Activated CD8-positive, alpha-beta T cell treated with anti-CD3 and anti-CD28 coated beads for 36 hours (primary cell): ENCODE measurements at regions not wholly inside any gene's neighbourhood (a gene's known extent, or its start where the extent isn't known, plus 50 kb on each side); places are given as distances from the start of the nearest gene placed in this dataset.

ENCODE experiments used
- ATAC-seq: fragments of 200-7000 bp; cut with Tn5 transposase; one replicate; pipeline ENCODE4 v1.10.0; 2021; ENCODE audit warnings: mild to moderate bottlenecking, moderate library complexity
- CTCF ChIA-PET: fragments of 350-600 bp; sonication (Branson Sonifier 250); formaldehyde crosslinking; loops from one replicate; lab custom pipeline; 2021; ENCODE audit warnings: antibody characterized with exemption; lab: Charles Lee
- POLR2A ChIA-PET: fragments of 350-600 bp; sonication (Branson Sonifier 250); formaldehyde crosslinking; loops from one replicate; lab custom pipeline; 2021; ENCODE audit warnings: antibody characterized with exemption; lab: Charles Lee
- DNase-seq: peaks from one replicate; pipeline ENCODE4 v3.0.0-alpha.2; 2020
- H3K27ac Mint-ChIP-seq: one replicate; pipeline ENCODE4 v1.8.0; 2021; ENCODE audit warnings: mild to moderate bottlenecking, mixed read lengths
- H3K27me3 Mint-ChIP-seq: one replicate; pipeline ENCODE4 v1.8.0; 2021; ENCODE audit warnings: mixed read lengths
- H3K36me3 Mint-ChIP-seq: one replicate; pipeline ENCODE4 v1.8.0; 2021; ENCODE audit warnings: low read depth, mixed read lengths
- H3K4me1 Mint-ChIP-seq: one replicate; pipeline ENCODE4 v1.8.0; 2021; ENCODE audit warnings: low read depth, mixed read lengths
- H3K4me3 Mint-ChIP-seq: one replicate; pipeline ENCODE4 v1.8.0; 2021; ENCODE audit warnings: mild to moderate bottlenecking, moderate library complexity, mixed read lengths
- H3K9me3 Mint-ChIP-seq: one replicate; pipeline ENCODE4 v1.8.0; 2021; ENCODE audit warnings: mixed read lengths
- intact Hi-C: fragments of 100-400 bp; cut with micrococcal nuclease; formaldehyde crosslinking; loops from one replicate; pipeline ENCODE4 v1.10.0; 2022
- TF ChIP-seq, protein P1 (sequence below): fragments of 200-600 bp; IDR thresholded peaks from one replicate; pipeline ENCODE4 v1.8.0; 2022; ENCODE audit warnings: antibody characterized with exemption, mild to moderate bottlenecking

DNA sequence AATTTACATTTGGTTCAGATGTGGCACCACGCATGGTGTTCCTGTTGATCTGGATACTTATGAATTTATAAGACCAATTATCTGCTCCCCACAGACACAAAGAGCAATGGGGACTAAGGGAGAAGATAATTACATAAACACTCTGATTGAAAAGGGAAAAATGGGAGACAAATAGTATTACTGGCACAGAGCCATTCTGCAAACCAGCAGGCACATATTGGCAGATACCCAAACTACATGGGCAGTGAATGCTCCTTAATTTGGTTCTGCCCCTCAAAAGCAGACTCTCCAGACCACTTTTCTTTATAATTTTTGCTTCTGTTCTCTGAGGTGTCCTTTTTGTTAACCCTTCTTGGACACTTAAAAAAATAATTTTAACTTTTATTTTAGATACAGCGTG, 1674.2 kb downstream of the PCDH9 start:
- POLR2A ChIA-PET = no interaction called here
- no peaks in the 10 kb centered on the region for H3K27me3 Mint-ChIP-seq
- no peaks in the 10 kb centered on the region for H3K36me3 Mint-ChIP-seq
- H3K4me1 Mint-ChIP-seq = no peaks in the 10 kb centered on the region
- TF ChIP-seq, protein P1, sequence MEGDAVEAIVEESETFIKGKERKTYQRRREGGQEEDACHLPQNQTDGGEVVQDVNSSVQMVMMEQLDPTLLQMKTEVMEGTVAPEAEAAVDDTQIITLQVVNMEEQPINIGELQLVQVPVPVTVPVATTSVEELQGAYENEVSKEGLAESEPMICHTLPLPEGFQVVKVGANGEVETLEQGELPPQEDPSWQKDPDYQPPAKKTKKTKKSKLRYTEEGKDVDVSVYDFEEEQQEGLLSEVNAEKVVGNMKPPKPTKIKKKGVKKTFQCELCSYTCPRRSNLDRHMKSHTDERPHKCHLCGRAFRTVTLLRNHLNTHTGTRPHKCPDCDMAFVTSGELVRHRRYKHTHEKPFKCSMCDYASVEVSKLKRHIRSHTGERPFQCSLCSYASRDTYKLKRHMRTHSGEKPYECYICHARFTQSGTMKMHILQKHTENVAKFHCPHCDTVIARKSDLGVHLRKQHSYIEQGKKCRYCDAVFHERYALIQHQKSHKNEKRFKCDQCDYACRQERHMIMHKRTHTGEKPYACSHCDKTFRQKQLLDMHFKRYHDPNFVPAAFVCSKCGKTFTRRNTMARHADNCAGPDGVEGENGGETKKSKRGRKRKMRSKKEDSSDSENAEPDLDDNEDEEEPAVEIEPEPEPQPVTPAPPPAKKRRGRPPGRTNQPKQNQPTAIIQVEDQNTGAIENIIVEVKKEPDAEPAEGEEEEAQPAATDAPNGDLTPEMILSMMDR = no peak
- ATAC-seq (no peak), DNase-seq (no peak)
- no peak overlapping the region for H3K27ac Mint-ChIP-seq
- peaks cover 15% of the 10 kb centered on the region for H3K9me3 Mint-ChIP-seq
- no peak overlapping the region for H3K4me3 Mint-ChIP-seq
- intact Hi-C loops = no loop called here
- CTCF ChIA-PET = interaction anchor here (0.7 kb wide), 1 partner anchor 32 kb away, joined by 3 read pairs; no protein-coding TSS in a partner anchor

DNA sequence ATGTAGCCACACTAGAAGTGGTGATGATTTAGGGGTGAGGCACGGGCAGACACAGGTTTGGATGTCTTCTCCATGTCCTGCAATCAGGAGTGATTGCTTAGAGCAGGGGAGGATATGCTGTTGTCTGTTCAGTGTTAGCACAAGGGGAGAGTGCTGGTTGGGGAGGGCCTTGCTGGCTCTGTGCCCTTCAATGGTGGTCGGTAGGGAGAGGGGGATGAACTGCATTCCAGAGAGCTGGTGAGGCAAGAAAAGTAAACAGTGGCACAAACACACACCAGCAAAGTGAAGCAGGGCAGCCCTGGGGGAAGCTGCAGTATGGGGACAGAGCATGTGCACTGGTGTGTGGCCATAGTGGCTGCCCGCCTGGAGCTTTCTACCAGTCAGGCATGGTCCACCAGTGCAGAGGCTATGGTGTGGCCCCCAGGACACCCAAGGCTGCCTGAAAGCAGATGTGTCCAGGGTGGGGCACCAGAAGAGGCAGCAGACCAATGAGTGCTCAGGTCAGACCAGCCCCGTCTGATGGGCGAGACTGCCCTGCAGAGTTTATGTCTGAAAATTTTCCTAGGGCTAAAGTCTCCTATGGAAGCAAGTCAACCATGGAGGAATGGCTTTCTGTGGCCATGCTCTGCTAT, 1676.9 kb downstream of the PCDH9 start:
- H3K4me3 Mint-ChIP-seq = no peak overlapping the region
- H3K27me3 Mint-ChIP-seq = no peaks in the 10 kb centered on the region
- CTCF ChIA-PET = no interaction called here
- ATAC-seq (no peak), DNase-seq (no peak)
- POLR2A ChIA-PET = no interaction called here
- H3K9me3 Mint-ChIP-seq = peaks cover 24% of the 10 kb centered on the region
- no peaks in the 10 kb centered on the region for H3K4me1 Mint-ChIP-seq
- H3K36me3 Mint-ChIP-seq = no peaks in the 10 kb centered on the region
- no peak overlapping the region for H3K27ac Mint-ChIP-seq
- intact Hi-C loops = no loop called here
- TF ChIP-seq, protein P1 = no peak

DNA sequence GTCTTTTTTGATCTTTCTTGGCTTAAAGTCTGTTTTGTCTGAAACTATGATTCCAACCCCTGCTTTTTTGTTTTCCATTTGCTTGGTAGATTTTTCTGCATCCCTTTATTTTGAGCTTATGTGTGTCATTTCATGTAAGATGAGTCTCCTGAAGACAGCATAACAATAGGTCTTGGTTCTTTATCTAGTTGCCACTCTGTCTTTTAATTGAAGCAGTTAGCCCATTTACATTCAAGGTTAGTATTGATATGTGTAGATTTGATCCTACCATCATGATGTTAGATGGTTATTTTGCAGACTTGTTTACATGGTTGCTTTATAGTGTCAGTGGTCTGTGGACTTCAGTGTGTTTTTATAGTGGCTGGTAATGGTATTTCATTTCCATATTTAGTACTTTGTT, 1678.9 kb downstream of the PCDH9 start:
- Mint-ChIP-seq H3K27ac (no peak overlapping the region), H3K9me3 (peaks cover 28% of the 10 kb centered on the region), H3K4me1 (no peaks in the 10 kb centered on the region), H3K4me3 (no peak overlapping the region), H3K36me3 (no peaks in the 10 kb centered on the region), H3K27me3 (no peaks in the 10 kb centered on the region)
- ATAC-seq = no peak
- intact Hi-C loops = no loop called here
- no peak for DNase-seq
- TF ChIP-seq, protein P1 = no peak
- ChIA-PET CTCF (no interaction called here), POLR2A (no interaction called here)

DNA sequence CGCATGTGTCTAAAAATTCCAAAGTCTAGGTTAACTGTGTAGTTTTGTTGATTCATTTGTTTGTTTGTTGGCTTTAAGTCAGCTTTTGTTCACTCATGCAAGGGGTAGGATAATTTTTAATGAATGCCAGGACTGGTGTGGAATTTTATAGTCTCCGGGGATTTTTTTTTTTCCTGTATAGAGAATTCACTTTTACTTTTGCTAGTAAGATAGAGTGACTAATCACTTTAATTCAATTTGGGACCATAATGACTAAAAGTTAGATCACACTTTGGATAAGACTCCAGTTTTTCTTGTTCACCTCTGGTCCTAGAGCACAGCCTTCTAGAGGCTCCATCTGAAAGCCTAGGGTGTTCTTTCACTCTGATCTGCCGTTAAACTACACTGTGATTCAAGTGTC, 1690.0 kb downstream of the PCDH9 start:
- Mint-ChIP-seq H3K27me3 (no peaks in the 10 kb centered on the region), H3K4me3 (no peak overlapping the region), H3K27ac (no peak overlapping the region), H3K9me3 (peaks cover 14% of the 10 kb centered on the region), H3K36me3 (no peaks in the 10 kb centered on the region), H3K4me1 (no peaks in the 10 kb centered on the region)
- DNase-seq (no peak), ATAC-seq (no peak)
- CTCF ChIA-PET = no interaction called here
- POLR2A ChIA-PET = no interaction called here
- TF ChIP-seq, protein P1 = no peak
- intact Hi-C loops = no loop called here

DNA sequence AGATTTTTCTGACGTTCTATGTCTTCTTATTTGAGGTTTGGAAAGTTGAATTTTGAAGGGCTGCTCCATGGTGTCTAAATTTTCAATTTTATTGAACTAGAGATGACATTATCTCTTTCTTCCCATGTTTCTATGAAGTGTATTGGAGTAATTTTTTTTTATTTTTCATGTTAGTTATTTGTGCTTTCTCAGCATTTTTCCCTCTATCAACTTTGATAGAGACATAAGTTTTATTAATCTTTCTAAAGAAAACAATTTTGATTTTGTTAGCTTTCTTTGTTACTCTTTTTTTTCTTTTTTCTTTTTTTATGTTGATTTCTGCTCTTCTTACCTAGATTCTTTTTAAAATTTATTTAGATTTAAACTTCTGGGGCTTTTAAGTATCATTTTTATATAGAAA, 1694.8 kb downstream of the PCDH9 start:
- POLR2A ChIA-PET = no interaction called here
- Mint-ChIP-seq H3K9me3 (peaks cover 9% of the 10 kb centered on the region), H3K4me3 (no peak overlapping the region), H3K27ac (no peak overlapping the region), H3K36me3 (no peaks in the 10 kb centered on the region), H3K4me1 (no peaks in the 10 kb centered on the region), H3K27me3 (no peaks in the 10 kb centered on the region)
- no peak for ATAC-seq
- CTCF ChIA-PET = no interaction called here
- intact Hi-C loops = no loop called here
- DNase-seq = no peak
- TF ChIP-seq, protein P1 = no peak
